OCI-LY7 (cell line): ENCODE measurements at regions not wholly inside any gene's neighbourhood (a gene's known extent, or its start where the extent isn't known, plus 50 kb on each side); places are given as distances from the start of the nearest gene placed in this dataset.

Source experiments
- BruUV-seq: library from RNA; stranded (reverse); fragments of 400-500 nt; replicated peaks from 2 replicates; lab custom pipeline; 2021; lab: Mats Ljungman, UMichigan
- CTCF ChIA-PET: fragments of 300-600 bp; sonication (Branson Sonifier 250); formaldehyde crosslinking; loops from one replicate; lab custom pipeline; 2022; ENCODE audit warnings: antibody characterized with exemption; ENCODE audit not compliant: unreplicated experiment; lab: Charles Lee
- POLR2A ChIA-PET: fragments of 300-600 bp; sonication (Branson Sonifier 250); formaldehyde crosslinking; loops from one replicate; lab custom pipeline; 2022; ENCODE audit warnings: antibody characterized with exemption; lab: Charles Lee
- DNase-seq: peaks from one replicate; pipeline ENCODE4 v3.0.0-alpha.2; 2015; ENCODE audit warnings: low spot score
- H2AFZ ChIP-seq: fragments of 200-600 bp; sonication (generic), shearing (Covaris generic); 2 replicates; pipeline ENCODE4 v1.6.1; 2014; ENCODE audit warnings: mild to moderate bottlenecking, antibody characterized with exemption, low read length, moderate library complexity
- H3K27ac ChIP-seq: fragments of 200-600 bp; sonication (generic); 2 replicates; pipeline ENCODE4 v1.5.1; 2014; ENCODE audit warnings: mixed run types, low read depth, mild to moderate bottlenecking, moderate library complexity, low read length, inconsistent platforms; ENCODE audit not compliant: poor library complexity, severe bottlenecking
- H3K36me3 ChIP-seq: fragments of 200-600 bp; sonication (generic); 2 replicates; pipeline ENCODE4 v1.6.1; 2014; ENCODE audit warnings: mild to moderate bottlenecking, antibody characterized with exemption, low read length, moderate library complexity, mixed read lengths; ENCODE audit not compliant: insufficient read depth
- H3K4me1 ChIP-seq: fragments of 200-600 bp; sonication (generic); 2 replicates; pipeline ENCODE4 v1.5.1; 2014; ENCODE audit warnings: mild to moderate bottlenecking, low read length; ENCODE audit not compliant: insufficient read depth, poor library complexity, severe bottlenecking
- H3K4me2 ChIP-seq: fragments of 200-600 bp; sonication (generic); 2 replicates; pipeline ENCODE4 v1.6.1; 2014; ENCODE audit warnings: mild to moderate bottlenecking, low read length
- H3K4me3 ChIP-seq: fragments of 200-600 bp; sonication (generic); 2 replicates; pipeline ENCODE4 v1.5.1; 2014; ENCODE audit warnings: mild to moderate bottlenecking, low read depth, low read length; ENCODE audit not compliant: poor library complexity, severe bottlenecking
- H3K79me2 ChIP-seq: fragments of 200-600 bp; sonication (generic); 2 replicates; pipeline ENCODE4 v1.6.1; 2016; ENCODE audit warnings: low read depth, mild to moderate bottlenecking, low read length, moderate library complexity, mixed read lengths; ENCODE audit not compliant: insufficient read depth
- H3K9me2 ChIP-seq: fragments of 200-600 bp; sonication (generic); 2 replicates; pipeline ENCODE4 v1.6.1; 2016; ENCODE audit warnings: mild to moderate bottlenecking, low read length, mixed read lengths; ENCODE audit not compliant: insufficient read depth
- H3K9me3 ChIP-seq: fragments of 200-600 bp; sonication (generic); 2 replicates; pipeline ENCODE4 v1.6.1; 2014; ENCODE audit warnings: mild to moderate bottlenecking, mixed run types, low read length, mixed read lengths
- H4K20me1 ChIP-seq: fragments of 200-600 bp; sonication (generic); 2 replicates; pipeline ENCODE4 v1.6.1; 2014; ENCODE audit warnings: mild to moderate bottlenecking, antibody characterized with exemption, low read length, moderate library complexity, mixed read lengths; ENCODE audit not compliant: insufficient read depth
- CTCF ChIP-seq: fragments of 200-600 bp; sonication (generic); conservative IDR thresholded peaks from 2 replicates; pipeline ENCODE4 v1.5.1; 2014; ENCODE audit warnings: mild to moderate bottlenecking, antibody characterized with exemption, low read length, moderate library complexity, mixed read lengths
- EZH2phosphoT487 ChIP-seq: fragments of 200-600 bp; sonication (generic); IDR thresholded peaks from 2 replicates; pipeline ENCODE4 v1.6.1; 2018; ENCODE audit warnings: low read depth, borderline replicate concordance, mild to moderate bottlenecking, mixed run types, antibody characterized with exemption, low read length, moderate library complexity, mixed read lengths
- intact Hi-C: fragments of 100-400 bp; cut with micrococcal nuclease; formaldehyde crosslinking; loops from one replicate; pipeline ENCODE4 v1.10.0; 2022; ENCODE audit not compliant: unreplicated experiment

- no peak overlapping the region for H2AFZ ChIP-seq
- no TSS peak for BruUV-seq
- H3K36me3 ChIP-seq, result no peaks in the 10 kb centered on the region
- H3K4me3 ChIP-seq, result no peak overlapping the region
- H3K4me1 ChIP-seq, result no peaks in the 10 kb centered on the region
- H3K27ac ChIP-seq, result no peak overlapping the region
- TF ChIP-seq EZH2phosphoT487 (no peak), CTCF (no peak)
- intact Hi-C loops, result no loop called here
- no peak overlapping the region for H3K4me2 ChIP-seq
- H3K9me3 ChIP-seq, result no peaks in the 10 kb centered on the region; the same call in 1 of the 2 replicates
- no peaks in the 10 kb centered on the region for H3K79me2 ChIP-seq
- no peak for DNase-seq
- POLR2A ChIA-PET, result interaction anchor here (0.6 kb wide), 1 partner anchor 1269 kb away, joined by 3 read pairs; no protein-coding TSS in a partner anchor
- no peaks in the 10 kb centered on the region for H4K20me1 ChIP-seq
- CTCF ChIA-PET, result no interaction called here
- H3K9me2 ChIP-seq, result no peaks in the 10 kb centered on the region
These were observed 55.6 kb upstream of the SNCAIP start for GRCh38 chr5:122256388-122256787.

- intact Hi-C loops, result no loop called here
- no peak overlapping the region for H3K4me3 ChIP-seq
- DNase-seq, result no peak
- H4K20me1 ChIP-seq, result no peaks in the 10 kb centered on the region
- no peaks in the 10 kb centered on the region for H3K36me3 ChIP-seq
- no peaks in the 10 kb centered on the region; the same call in 1 of the 2 replicates for H3K9me3 ChIP-seq
- H3K4me2 ChIP-seq, result no peak overlapping the region
- no peaks in the 10 kb centered on the region for H3K79me2 ChIP-seq
- no peak for TF ChIP-seq CTCF
- POLR2A ChIA-PET, result interaction anchor here (1.2 kb wide), 1 partner anchor 12 kb away, joined by 3 read pairs; no protein-coding TSS in a partner anchor
- no peak overlapping the region for H2AFZ ChIP-seq
- no peaks in the 10 kb centered on the region for H3K9me2 ChIP-seq
- no TSS peak for BruUV-seq
- H3K4me1 ChIP-seq, result no peaks in the 10 kb centered on the region
- no peak overlapping the region for H3K27ac ChIP-seq
- CTCF ChIA-PET, result no interaction called here
These were observed 55.0 kb upstream of the SNCAIP start for GRCh38 chr5:122257000-122257399.

GRCh38 chr5:122258241-122258640 lies 53.8 kb upstream of the SNCAIP start:
- Histone ChIP-seq H3K36me3 (no peaks in the 10 kb centered on the region), H3K27ac (no peak overlapping the region), H3K4me3 (no peak overlapping the region), H3K9me3 (no peaks in the 10 kb centered on the region; the same call in 1 of the 2 replicates), H3K9me2 (no peaks in the 10 kb centered on the region), H4K20me1 (no peaks in the 10 kb centered on the region), H3K79me2 (no peaks in the 10 kb centered on the region), H3K4me1 (no peaks in the 10 kb centered on the region), H2AFZ (no peak overlapping the region), H3K4me2 (no peak overlapping the region)
- TF ChIP-seq CTCF (no peak), EZH2phosphoT487 (no peak)
- DNase-seq, result no peak
- POLR2A ChIA-PET, result interaction anchor here (0.6 kb wide), 1 partner anchor 43 kb away, joined by 3 read pairs; no protein-coding TSS in a partner anchor
- CTCF ChIA-PET, result no interaction called here
- intact Hi-C loops, result no loop called here
- BruUV-seq, result no TSS peak
